ENCODE measurements at regions not wholly inside any gene's neighbourhood (a gene's known extent, or its start where the extent isn't known, plus 50 kb on each side); places are given as distances from the start of the nearest gene placed in this dataset.

DNA sequence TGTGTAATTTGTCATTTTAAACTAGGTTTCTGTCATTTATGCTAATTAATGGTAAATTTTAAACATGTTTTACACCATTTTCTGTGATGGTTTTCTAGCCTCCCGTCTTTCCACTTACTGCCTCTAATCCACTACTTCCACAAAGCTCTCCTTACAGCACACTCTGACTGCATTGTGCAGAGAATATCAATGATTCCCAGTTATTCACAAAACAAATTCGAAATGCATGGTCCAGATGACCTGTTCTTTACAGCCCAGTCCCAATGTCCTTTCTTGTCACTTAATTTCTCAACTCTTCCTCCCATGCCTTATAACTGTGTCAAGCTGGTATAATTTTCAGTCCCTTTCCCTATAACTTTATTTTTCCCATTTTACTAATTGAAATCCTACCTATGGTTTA is 770.5 kb downstream of the USP25 start:
- H3K27ac Mint-ChIP-seq, result no peak overlapping the region
- no peaks in the 10 kb centered on the region for H3K4me1 Mint-ChIP-seq (ENCODE audit: low read depth)
- TF ChIP-seq, protein P1, sequence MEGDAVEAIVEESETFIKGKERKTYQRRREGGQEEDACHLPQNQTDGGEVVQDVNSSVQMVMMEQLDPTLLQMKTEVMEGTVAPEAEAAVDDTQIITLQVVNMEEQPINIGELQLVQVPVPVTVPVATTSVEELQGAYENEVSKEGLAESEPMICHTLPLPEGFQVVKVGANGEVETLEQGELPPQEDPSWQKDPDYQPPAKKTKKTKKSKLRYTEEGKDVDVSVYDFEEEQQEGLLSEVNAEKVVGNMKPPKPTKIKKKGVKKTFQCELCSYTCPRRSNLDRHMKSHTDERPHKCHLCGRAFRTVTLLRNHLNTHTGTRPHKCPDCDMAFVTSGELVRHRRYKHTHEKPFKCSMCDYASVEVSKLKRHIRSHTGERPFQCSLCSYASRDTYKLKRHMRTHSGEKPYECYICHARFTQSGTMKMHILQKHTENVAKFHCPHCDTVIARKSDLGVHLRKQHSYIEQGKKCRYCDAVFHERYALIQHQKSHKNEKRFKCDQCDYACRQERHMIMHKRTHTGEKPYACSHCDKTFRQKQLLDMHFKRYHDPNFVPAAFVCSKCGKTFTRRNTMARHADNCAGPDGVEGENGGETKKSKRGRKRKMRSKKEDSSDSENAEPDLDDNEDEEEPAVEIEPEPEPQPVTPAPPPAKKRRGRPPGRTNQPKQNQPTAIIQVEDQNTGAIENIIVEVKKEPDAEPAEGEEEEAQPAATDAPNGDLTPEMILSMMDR (IDR thresholded peaks at IDR 0.05), result no peak
- no peak for DNase-seq
- no peak overlapping the region for H3K4me3 Mint-ChIP-seq
- no peaks in the 10 kb centered on the region for H3K27me3 Mint-ChIP-seq (ENCODE audit: insufficient read depth)
- H3K9me3 Mint-ChIP-seq, result no peaks in the 10 kb centered on the region
- H3K36me3 Mint-ChIP-seq (ENCODE audit: low read depth), result no peaks in the 10 kb centered on the region

GRCh38 chr21:16502273-16502672 is 772.5 kb downstream of the USP25 start:
- Mint-ChIP-seq H3K36me3 (ENCODE audit: low read depth) (no peaks in the 10 kb centered on the region), H3K27me3 (ENCODE audit: insufficient read depth) (no peaks in the 10 kb centered on the region), H3K4me1 (ENCODE audit: low read depth) (no peaks in the 10 kb centered on the region), H3K27ac (no peak overlapping the region), H3K9me3 (no peaks in the 10 kb centered on the region), H3K4me3 (no peak overlapping the region)
- no peak for DNase-seq
- TF ChIP-seq, protein P1 (IDR thresholded peaks at IDR 0.05), result no peak

- Mint-ChIP-seq H3K27me3 (ENCODE audit: insufficient read depth) (no peaks in the 10 kb centered on the region), H3K36me3 (ENCODE audit: low read depth) (no peaks in the 10 kb centered on the region), H3K27ac (no peak overlapping the region), H3K4me1 (ENCODE audit: low read depth) (no peaks in the 10 kb centered on the region), H3K9me3 (no peaks in the 10 kb centered on the region), H3K4me3 (no peak overlapping the region)
- TF ChIP-seq, protein P1 (IDR thresholded peaks at IDR 0.05), result no peak
- DNase-seq, result no peak
Measured at GRCh38 chr21:16502897-16503296, 773.1 kb downstream of the USP25 start.

- Mint-ChIP-seq H3K27ac (no peak overlapping the region), H3K27me3 (ENCODE audit: insufficient read depth) (no peaks in the 10 kb centered on the region), H3K4me1 (ENCODE audit: low read depth) (peaks cover 7% of the 10 kb centered on the region), H3K4me3 (no peak overlapping the region), H3K36me3 (ENCODE audit: low read depth) (no peaks in the 10 kb centered on the region), H3K9me3 (no peaks in the 10 kb centered on the region)
- TF ChIP-seq, protein P1 (IDR thresholded peaks at IDR 0.05), result no peak
- no peak for DNase-seq
Measured at GRCh38 chr21:16504281-16504680, 774.5 kb downstream of the USP25 start.

GRCh38 chr21:16504766-16505165 is 775.0 kb downstream of the USP25 start:
- DNase-seq, result no peak
- no peak overlapping the region for H3K27ac Mint-ChIP-seq
- no peak overlapping the region for H3K4me3 Mint-ChIP-seq

More at GRCh38 chr21:16504766-16505165, 775.0 kb downstream of the USP25 start:
- Mint-ChIP-seq H3K4me1 (ENCODE audit: low read depth) (peaks cover 11% of the 10 kb centered on the region), H3K9me3 (no peaks in the 10 kb centered on the region), H3K36me3 (ENCODE audit: low read depth) (no peaks in the 10 kb centered on the region), H3K27me3 (ENCODE audit: insufficient read depth) (no peaks in the 10 kb centered on the region)
- TF ChIP-seq, protein P1 (IDR thresholded peaks at IDR 0.05), result no peak

Measured in HFFc6 (cell line).